ENCODE measurements at regions not wholly inside any gene's neighbourhood (a gene's known extent, or its start where the extent isn't known, plus 50 kb on each side); places are given as distances from the start of the nearest gene placed in this dataset.

DNA sequence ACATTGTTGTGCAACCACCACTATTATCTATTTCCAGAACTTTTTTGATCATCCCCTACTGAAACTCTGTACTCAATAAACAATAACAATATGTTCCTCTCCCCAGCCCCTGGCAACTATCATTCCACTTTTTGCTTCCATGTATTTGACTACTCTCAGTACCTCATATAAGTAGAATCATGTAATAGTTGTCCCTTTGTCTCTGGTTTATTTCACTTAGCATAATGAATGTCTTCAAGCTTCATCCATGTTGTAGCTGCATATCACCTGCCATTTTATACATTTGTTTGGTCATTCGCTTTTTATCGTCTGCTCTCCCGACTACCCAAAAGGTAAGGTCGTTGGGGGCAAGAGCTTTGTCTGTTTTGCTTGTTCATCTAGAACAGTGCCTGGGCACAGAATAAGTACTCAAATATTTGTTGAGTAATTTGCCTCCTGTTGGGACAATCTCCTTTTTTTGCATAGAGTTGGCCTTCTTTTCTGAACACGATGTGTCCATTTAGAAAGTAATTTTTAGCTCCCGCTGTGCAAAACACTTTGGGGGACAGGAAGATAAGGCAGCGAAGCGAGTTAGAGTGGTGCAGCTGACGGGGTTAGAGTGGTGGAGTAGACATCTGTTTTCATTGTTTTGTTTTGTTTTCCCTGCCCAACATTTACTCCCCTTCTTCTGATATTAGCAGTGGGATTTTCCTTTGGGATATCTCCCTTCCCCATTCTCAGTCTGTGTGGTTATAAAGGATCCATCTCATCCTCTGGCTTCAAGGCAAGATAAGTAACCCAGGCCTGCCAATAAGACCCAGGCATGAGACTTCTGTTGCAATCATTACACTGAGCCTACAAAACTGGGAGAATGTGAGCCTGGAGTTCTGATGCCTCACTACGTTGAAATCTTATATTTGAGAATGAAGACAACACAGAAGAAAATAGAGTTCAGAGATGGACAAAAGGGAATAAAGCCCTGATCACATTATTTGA is 83.4 kb upstream of the RNU6-1 start:
- TF ChIP-seq, protein P1, sequence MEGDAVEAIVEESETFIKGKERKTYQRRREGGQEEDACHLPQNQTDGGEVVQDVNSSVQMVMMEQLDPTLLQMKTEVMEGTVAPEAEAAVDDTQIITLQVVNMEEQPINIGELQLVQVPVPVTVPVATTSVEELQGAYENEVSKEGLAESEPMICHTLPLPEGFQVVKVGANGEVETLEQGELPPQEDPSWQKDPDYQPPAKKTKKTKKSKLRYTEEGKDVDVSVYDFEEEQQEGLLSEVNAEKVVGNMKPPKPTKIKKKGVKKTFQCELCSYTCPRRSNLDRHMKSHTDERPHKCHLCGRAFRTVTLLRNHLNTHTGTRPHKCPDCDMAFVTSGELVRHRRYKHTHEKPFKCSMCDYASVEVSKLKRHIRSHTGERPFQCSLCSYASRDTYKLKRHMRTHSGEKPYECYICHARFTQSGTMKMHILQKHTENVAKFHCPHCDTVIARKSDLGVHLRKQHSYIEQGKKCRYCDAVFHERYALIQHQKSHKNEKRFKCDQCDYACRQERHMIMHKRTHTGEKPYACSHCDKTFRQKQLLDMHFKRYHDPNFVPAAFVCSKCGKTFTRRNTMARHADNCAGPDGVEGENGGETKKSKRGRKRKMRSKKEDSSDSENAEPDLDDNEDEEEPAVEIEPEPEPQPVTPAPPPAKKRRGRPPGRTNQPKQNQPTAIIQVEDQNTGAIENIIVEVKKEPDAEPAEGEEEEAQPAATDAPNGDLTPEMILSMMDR (IDR thresholded peaks at IDR 0.05): no peak
- TF ChIP-seq POLR2A (IDR thresholded peaks at IDR 0.05): no peak

All from esophagus squamous epithelium (tissue), 4 donors.